ENCODE measurements at regions not wholly inside any gene's neighbourhood (a gene's known extent, or its start where the extent isn't known, plus 50 kb on each side); places are given as distances from the start of the nearest gene placed in this dataset.

GRCh38 chr11:122207921-122208764 is 92.1 kb upstream of the BLID start:
- no peak for TF ChIP-seq CTCF (IDR thresholded peaks at IDR 0.05)
- TF ChIP-seq POLR2A (IDR thresholded peaks at IDR 0.05) = no peak
- peak; percentile 56 for TF ChIP-seq POLR2AphosphoS5 (IDR thresholded peaks at IDR 0.05)
- no peak for TF ChIP-seq EP300 (IDR thresholded peaks at IDR 0.05)
